ENCODE measurements at regions not wholly inside any gene's neighbourhood (a gene's known extent, or its start where the extent isn't known, plus 50 kb on each side); places are given as distances from the start of the nearest gene placed in this dataset.

DNA sequence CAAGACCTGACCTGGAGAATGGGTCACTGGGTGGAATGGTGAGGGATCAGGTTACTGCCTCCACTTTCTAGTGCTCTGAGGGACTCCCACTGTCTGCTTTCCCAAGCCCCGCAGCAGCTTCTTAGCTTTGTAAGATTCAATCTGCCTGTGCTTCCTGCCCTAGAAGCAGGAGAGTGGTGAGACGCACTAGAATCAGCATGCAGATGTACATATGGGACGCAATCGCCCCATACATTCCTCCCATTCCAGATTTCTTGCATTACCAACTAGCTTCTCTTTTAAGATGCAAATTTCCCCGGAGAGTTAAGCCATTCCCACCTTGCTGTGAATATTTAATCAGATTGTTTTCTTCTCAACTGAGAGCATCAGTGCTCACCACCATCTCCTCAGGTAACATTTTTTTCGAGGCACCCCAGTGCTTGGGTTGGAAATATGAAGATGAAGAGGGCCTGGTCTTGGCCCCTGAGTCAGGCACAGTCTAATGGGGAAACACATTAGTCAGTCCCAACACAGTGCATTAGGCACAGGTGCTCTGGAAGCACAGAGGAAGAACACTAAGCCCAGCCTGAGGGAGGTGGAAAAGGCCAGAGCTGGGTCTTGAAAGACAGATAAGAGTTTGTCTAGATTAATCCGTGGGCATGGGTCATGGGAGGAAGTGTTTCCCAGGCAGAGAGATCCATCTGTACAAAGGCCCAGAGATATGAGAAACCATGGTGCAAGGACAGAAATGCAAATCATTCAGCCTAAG lies 66.7 kb upstream of the PRPS1 start:
- no peak for DNase-seq

DNA sequence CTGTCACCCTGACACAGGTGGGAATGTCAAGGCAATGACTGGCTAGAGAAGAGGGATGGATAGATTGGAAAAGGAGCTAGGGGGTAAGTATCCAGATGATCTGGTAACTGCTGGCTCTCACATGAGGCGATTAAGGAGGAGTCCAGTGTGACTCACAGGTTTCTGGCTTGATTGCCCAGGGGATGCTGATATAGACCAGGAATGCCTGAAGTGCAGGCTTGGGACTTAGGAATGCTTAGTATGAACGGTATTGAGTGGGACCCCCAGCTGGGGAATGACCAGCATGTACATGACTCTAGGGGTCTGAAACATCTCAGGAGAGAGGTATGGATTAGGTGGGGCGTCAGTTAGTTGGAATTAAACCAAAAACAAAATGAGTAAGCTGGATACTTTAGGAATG lies 65.8 kb upstream of the PRPS1 start:
- no peak for DNase-seq

DNA sequence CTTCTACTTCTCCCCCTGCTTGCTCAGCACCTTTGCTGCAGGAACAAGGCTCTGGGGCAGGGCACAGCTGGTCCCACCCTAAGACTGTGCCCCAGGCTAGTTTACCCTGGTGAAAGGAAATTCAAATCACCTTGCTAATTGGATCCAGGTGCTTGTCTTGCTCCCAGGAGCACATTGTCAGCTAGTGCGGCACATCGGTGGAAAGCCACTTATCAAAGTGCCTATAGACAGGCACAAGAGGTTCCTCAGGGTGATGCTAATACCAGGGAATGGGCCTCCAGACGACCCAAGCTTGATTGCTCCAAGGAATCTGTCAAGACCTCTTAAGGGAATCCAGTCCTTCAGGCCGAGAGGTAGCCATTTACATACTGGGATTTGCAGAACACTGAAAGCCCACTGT lies 64.5 kb upstream of the PRPS1 start:
- peak; percentile 16 for DNase-seq

DNA sequence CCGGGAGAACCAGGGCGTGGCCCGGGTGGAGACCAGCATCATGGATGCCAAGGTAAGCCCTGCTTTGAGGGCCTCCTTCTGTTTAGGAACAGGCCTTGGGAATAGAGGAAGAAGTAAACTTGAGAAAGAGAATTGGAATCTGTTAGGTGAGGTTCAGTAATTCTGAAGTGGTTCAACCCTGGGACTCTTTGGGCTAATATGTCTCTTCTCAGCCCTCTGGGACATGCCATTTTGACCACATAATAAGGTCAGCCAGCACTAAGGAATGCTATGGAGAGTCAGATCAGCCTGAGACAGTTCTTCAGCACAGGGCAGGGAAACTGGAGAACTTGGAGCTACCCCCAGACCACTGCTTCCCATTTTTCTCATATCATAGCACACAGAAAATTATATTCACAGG lies 63.3 kb upstream of the PRPS1 start:
- no peak for DNase-seq

DNA sequence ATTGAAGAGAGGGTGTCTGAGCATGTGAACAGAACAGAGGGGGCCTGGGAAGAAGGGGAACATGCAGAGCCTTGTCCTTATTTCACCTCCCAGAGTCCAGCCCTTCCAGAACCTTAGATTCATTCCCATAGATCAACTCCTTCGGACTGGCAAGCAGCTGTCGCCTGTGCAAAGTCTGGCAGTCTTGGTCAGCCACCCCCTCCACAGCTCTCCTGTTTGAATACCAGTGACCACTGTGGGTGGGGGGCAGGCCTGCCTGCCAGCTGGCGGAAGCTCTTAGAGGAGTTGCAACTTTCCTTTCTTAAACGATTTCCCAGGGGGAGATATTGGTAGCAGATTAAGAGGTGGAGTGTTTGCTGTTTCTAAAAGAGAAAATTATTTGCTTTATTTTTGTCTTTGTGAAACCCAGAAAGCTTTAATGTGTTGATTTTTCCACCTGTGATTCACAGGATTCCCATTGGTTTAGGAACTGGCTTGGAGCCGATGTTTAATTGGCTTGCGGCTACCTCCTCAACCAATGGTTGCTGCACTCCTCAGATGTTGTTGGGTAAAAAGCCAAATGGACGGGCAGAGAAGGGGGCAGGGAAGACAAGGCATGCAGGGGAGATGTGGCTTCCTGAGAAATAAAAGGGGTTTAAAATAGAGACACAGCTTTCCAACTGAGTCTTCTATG lies 62.2 kb upstream of the PRPS1 start:
- DNase-seq = no peak

DNA sequence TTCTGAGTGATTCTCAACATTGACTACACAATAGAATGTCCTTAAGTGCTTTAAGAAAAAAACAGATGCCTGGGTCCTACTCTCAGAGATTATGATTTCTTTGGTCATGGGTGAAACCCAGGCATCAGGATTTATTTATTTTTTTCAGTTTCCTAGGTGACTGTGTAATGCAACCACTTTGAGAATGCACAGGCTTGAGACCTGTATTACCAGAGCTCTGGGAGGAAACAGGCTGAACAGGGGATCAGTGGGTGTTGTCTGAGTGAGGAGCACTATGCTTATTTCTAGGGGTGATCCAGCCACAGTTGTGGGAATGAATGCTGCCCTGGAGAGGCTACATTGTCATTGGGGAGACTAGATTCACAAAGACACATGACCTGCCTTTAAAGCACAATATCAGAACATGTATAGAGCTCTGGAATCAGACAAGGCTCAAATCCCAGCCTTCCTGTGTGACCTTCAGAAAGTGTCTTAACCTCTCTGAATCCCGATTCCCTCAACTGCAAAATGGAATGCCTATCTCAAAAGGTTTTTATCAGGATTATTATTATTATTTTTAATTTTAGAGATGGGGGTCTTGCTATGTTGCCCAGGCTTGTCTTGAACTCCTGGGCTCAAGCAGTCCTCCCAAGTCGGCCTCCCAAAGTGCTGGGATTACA lies 61.6 kb upstream of the PRPS1 start:
- no peak for DNase-seq

DNA sequence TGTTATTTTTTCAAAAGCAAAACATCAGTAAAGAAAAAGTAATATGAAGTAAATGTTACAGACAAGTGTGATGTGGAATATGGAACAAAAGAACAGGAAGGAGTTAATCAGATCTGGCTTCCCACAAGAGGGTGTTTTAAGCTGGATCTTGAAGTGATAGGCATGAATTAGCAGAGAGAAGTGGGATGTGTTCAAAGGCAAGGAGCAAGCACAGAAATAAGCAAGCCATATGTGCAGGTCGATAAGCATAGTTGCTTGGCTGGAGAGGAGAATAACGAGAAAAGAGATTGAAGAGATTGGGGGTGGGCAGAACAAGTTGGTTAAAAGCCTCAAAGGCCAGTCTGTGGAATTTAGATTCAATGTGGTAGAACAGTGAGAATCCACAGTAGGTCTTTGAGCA lies 60.9 kb upstream of the PRPS1 start:
- no peak for DNase-seq

DNA sequence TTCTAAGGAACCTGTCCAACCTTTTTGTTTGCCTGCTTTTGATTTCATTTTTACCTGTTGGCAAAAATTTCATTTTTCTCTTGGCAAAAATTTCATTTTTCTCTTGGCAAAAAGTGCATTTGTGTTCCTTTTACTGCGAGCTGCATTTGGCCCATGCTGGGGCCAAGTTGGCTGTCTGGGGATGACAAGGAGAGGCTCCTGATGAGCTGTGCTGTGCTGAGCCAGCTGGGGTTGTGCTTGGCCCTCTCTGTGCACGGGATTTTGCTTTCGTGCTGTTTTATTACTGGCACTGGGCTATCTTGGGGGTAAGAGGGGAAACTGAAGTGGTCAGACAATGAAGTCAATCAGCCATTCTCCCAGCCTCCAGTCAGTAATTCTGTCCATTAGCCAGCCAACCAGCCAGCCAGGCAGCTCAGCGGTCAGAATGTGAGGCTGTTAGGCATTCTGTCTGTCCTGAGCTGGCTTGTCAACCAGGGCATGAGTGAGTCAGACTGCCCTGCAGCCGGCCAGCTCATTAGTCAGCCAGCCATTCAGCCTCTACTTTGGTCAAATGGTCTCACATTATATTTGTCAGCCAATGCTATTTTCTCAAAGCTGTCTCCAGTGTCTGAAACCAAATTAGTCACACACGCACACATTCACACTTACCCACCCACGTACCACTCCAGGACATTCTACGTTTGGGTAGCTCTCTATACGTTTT lies 56.9 kb upstream of the PRPS1 start:
- DNase-seq = no peak

DNA sequence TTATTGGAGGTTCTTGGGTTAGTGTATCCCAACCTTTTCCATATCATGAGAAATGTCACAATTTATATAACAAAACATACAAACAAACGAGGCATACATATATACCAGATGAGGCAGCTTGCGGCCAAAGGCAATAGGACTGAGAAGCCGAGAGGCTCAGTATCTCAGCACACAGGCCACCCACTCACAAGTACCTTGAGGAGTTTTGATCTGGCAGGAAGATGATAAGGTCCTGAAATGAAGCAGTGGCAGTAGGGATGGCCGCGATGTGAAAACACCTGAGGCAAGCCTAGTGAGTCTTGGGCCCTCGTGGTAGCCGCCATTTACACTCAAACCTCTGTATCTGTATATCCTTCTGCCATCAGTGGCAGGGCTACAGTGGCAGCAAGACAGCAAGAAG lies 55.3 kb upstream of the PRPS1 start:
- no peak for DNase-seq

DNA sequence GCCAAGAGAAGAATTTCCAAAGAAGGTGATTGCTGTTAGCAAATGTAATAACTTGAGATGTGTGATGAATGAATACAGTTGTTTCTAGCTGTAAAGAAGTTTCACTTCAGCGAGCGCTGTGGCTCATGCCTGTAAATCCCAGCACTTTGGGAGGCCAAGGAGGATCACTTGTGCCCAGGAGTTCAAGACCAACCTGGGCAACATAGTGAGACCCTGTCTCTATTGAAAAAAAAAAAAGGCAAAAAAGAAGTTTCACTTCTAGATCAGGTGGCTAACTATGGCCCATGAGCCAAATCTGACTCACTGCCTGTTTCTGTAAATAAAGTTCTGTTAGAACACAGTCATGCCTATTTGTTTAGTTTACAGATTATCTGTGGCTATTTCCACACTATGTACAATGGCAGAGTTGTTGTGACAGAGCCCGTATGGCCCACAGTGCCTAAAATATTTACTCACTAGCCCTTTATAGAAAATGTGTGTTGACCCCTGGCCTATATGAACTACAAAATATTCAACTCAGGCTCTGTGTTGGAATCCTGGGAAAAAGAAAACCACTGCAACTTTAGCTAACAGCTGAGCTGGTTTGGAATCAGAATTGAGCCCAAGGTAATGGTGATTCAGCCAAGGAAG lies 54.1 kb upstream of the PRPS1 start:
- no peak for DNase-seq

DNA sequence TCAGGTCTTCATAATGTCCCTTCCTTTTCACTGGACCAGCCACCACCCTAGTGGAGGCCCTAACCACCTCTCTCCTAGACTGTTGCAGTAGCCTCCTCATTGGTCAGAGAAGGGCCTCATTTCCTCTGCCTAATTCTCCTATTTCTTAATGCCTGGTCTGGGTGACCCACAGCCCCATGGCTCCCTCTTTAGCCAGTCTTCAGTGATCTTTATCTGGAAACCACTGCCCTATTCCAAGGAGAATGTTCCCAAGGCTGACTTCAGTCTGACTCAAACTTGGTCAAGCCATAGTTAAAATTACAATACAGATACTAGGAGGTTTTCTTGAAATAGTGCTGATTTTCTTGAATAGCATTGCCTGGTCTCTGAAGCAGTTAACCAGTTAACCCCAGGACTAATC lies 53.6 kb upstream of the PRPS1 start:
- DNase-seq = no peak

DNA sequence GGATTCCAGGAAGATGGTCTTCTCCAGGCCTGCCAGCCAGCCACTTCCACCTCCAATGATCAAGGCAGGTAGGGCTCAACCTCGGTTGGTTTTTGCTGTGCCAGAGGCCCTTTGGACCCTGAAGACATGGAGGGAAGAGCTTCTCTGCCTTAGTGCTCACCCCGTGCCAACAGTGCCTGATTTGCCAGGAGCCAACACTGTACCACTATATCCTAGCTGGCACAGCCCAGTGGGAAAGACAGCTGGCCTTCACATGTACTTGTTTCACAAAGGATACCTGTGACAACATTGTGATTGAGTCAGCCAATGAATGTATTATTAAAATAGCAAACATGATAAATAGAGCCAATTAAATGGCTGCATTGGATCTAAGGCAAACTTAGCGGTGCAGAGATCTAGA lies 51.9 kb upstream of the PRPS1 start:
- DNase-seq = no peak

DNA sequence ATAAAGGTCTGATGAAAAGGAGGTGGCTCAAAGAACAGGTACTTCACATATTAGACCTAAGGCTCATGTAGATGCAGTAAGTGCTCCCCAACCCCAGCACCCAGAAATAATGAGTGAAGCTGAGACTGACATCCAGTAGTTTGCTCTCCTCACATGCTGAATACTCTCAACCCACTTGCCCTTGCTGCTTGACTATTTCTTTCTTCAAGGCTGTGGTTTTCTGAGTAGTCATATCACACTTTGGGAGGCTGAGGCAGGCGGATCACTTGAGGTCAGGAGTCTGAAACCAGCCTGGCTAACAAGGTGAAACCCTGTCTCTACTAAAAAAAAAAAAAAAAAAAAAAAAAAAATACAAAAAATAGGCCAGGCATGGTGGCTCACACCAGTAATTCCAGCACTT lies 51.5 kb upstream of the PRPS1 start:
- no peak for DNase-seq

DNA sequence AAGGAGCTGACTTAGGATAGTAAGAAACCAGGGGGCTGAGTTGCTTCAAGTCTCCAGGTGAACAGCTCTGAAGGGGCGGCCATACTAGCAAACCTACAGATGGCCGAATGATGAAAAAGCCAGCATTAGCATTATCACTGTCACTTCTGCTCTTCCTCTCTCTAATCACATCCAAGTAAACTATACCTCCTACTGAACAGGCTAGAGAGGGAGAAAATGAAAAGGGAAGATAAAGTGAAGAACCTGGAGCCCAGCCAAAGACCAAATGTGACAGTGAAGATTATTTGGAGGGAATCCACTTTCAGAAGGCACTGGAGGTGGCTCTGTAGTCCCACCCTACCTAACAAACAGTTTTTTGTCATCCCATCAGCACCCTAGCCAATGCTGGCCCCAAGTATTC lies 50.4 kb upstream of the PRPS1 start:
- DNase-seq = no peak

Data from NCI-H1105 treated with DMSO at 0.1 percent for 48 hours (cell line).